ENCODE measurements at regions not wholly inside any gene's neighbourhood (a gene's known extent, or its start where the extent isn't known, plus 50 kb on each side); places are given as distances from the start of the nearest gene placed in this dataset.
"Not testable (repeated sequence)": the region's sequence is repeated elsewhere in the genome, so short reads cannot be mapped to it uniquely, and the experiment has no call there.

- DNase-seq (ENCODE audit: extremely low spot score), result no peak
- TF ChIP-seq, protein P1, sequence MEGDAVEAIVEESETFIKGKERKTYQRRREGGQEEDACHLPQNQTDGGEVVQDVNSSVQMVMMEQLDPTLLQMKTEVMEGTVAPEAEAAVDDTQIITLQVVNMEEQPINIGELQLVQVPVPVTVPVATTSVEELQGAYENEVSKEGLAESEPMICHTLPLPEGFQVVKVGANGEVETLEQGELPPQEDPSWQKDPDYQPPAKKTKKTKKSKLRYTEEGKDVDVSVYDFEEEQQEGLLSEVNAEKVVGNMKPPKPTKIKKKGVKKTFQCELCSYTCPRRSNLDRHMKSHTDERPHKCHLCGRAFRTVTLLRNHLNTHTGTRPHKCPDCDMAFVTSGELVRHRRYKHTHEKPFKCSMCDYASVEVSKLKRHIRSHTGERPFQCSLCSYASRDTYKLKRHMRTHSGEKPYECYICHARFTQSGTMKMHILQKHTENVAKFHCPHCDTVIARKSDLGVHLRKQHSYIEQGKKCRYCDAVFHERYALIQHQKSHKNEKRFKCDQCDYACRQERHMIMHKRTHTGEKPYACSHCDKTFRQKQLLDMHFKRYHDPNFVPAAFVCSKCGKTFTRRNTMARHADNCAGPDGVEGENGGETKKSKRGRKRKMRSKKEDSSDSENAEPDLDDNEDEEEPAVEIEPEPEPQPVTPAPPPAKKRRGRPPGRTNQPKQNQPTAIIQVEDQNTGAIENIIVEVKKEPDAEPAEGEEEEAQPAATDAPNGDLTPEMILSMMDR (IDR thresholded peaks at IDR 0.05; ENCODE audit: control extremely low read depth, extremely low read depth, low read depth, missing control alignments), result no peak
- ChIA-PET CTCF (no interaction called here), POLR2A (no interaction called here)
Measured at GRCh38 chr6:85329196-85329595, 120.7 kb upstream of the NT5E start.

DNA sequence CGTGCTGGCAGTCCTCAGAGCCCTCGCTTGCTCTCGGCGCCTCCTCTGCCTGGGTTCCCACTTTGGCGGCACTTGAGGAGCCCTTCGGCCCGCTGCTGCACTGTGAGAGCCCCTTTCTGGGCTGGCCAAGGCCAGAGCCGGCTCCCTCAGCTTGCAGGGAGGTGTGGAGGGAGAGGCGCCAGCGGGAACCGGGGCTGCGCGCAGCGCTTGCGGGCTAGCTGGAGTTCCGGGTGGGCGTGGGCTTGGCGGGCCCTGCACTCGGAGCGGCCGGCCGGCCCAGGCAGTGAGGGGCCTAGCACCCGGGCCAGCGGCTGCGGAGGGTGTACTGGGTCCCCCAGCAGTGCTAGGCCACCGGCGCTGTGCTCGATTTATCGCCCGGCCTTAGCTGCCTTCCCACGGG is 124.1 kb upstream of the NT5E start:
- POLR2A ChIA-PET; DNase-seq (ENCODE audit: extremely low spot score): not testable (repeated sequence)
- CTCF ChIA-PET, result interaction anchor here (1.2 to 3.4 kb wide), 4 partner anchors 8 to 1442 kb away, joined by 3 to 20 read pairs (median 4); no protein-coding TSS in a partner anchor

GRCh38 chr6:85323435-85324040 is 126.3 kb upstream of the NT5E start:
- CTCF ChIA-PET, result interaction anchor here (0.8 to 3.4 kb wide), 29 partner anchors 9 to 1815 kb away, joined by 3 to 20 read pairs (median 4); partner anchors contain the start of gene CEP162
- peak; percentile 49 for DNase-seq (ENCODE audit: extremely low spot score)
- POLR2A ChIA-PET, result no interaction called here
- TF ChIP-seq, protein P1 (IDR thresholded peaks at IDR 0.05; ENCODE audit: control extremely low read depth, extremely low read depth, low read depth, missing control alignments), result peak; percentile 90

GRCh38 chr6:85322446-85323105 is 127.3 kb upstream of the NT5E start:
- POLR2A ChIA-PET, result no interaction called here
- CTCF ChIA-PET, result interaction anchor here (0.8 to 3.4 kb wide), 25 partner anchors 8 to 1723 kb away, joined by 3 to 20 read pairs (median 4); partner anchors contain the start of gene CEP162
- no peak for DNase-seq (ENCODE audit: extremely low spot score)
- TF ChIP-seq, protein P1 (IDR thresholded peaks at IDR 0.05; ENCODE audit: control extremely low read depth, extremely low read depth, low read depth, missing control alignments), result no peak

- no peak for DNase-seq (ENCODE audit: extremely low spot score)
- POLR2A ChIA-PET, result no interaction called here
- CTCF ChIA-PET, result interaction anchor here (1.4 kb wide), 1 partner anchor 40 kb away, joined by 5 read pairs; no protein-coding TSS in a partner anchor
- TF ChIP-seq, protein P1 (IDR thresholded peaks at IDR 0.05; ENCODE audit: control extremely low read depth, extremely low read depth, low read depth, missing control alignments), result no peak
Measured at GRCh38 chr6:85321906-85322305, 128.0 kb upstream of the NT5E start.

DNA sequence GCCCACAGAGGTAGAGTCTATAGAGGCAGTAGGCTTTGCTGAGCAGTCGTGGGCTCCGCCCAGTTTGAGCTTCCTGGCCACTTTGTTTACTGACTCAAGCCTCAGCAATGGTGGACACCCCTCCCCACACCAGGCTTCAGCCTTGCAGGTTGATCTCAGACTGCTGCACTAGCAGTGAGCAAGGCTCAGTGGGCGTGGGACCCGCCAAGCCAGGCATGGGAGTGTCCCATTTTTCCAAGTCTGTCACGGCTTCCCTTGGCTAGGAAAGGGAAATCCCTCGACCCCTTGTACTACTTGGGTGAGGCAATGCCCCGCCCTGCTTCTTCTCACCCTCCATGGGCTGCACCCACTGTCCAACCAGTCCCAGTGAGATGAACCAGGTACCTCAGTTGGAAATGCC is 135.3 kb upstream of the NT5E start:
- TF ChIP-seq, protein P1 (IDR thresholded peaks at IDR 0.05; ENCODE audit: control extremely low read depth, extremely low read depth, low read depth, missing control alignments), result no peak
- ChIA-PET POLR2A (no interaction called here), CTCF (interaction anchor here (1.8 kb wide), 1 partner anchor 9 kb away, joined by 10 read pairs; no protein-coding TSS in a partner anchor)
- no peak for DNase-seq (ENCODE audit: extremely low spot score)

- no peak for DNase-seq (ENCODE audit: extremely low spot score)
- TF ChIP-seq, protein P1 (IDR thresholded peaks at IDR 0.05; ENCODE audit: control extremely low read depth, extremely low read depth, low read depth, missing control alignments), result no peak
- ChIA-PET CTCF (no interaction called here), POLR2A (no interaction called here)
Measured at GRCh38 chr6:85300581-85300980, 149.3 kb upstream of the NT5E start.

All from GM10248 (cell line).